Heart right ventricle (tissue), 16 donors: ENCODE measurements at regions not wholly inside any gene's neighbourhood (a gene's known extent, or its start where the extent isn't known, plus 50 kb on each side); places are given as distances from the start of the nearest gene placed in this dataset.

Source experiments
- ATAC-seq, 8 donors: fragments of 200-7000 bp; cut with Tn5 transposase; one replicate each; pipeline ENCODE4 v1.9.1; 2020; ENCODE audit warnings: mild to moderate bottlenecking in 8 of 8, moderate library complexity in 8 of 8, moderate number of reproducible peaks in 1 of 8
- DNase-seq, 2 donors: peaks; one replicate each; pipeline ENCODE4 v3.0.0-alpha.2; 2020
- H3K27ac ChIP-seq, 10 donors: fragments of 200-600 bp; sonication (generic) in 2 of 10; one replicate each; pipeline versions ENCODE4 v1.5.0 to v1.8.0; 2020 to 2022; ENCODE audit warnings: mild to moderate bottlenecking in 3 of 10
- H3K27me3 ChIP-seq, 7 donors: fragments of 200-600 bp; one replicate each; pipeline ENCODE4 v1.8.0; 2021 to 2022; ENCODE audit warnings: mild to moderate bottlenecking in 2 of 7
- H3K36me3 ChIP-seq, 9 donors: fragments of 200-600 bp; sonication (generic) in 1 of 9; one replicate each; pipeline versions ENCODE4 v1.5.0 to v1.8.0; 2020 to 2022; ENCODE audit warnings: mild to moderate bottlenecking in 2 of 9
- H3K4me1 ChIP-seq, 9 donors: fragments of 200-600 bp; sonication (generic) in 1 of 9; one replicate each; pipeline versions ENCODE4 v1.5.0 to v1.8.0; 2020 to 2022; ENCODE audit warnings: mild to moderate bottlenecking in 4 of 9
- H3K4me3 ChIP-seq, 10 donors: fragments of 200-600 bp; sonication (generic) in 2 of 10; one replicate each; pipeline versions ENCODE4 v1.5.0 to v1.8.0; 2020 to 2022; ENCODE audit warnings: mild to moderate bottlenecking in 7 of 10, moderate library complexity in 2 of 10
- H3K9me3 ChIP-seq, 11 donors: fragments of 200-600 bp in 10 of 11; sonication (generic) in 2 of 11; one replicate each; pipeline versions ENCODE4 v1.5.0 to v1.8.0; 2013 to 2022; ENCODE audit warnings: mild to moderate bottlenecking in 2 of 11, control low read depth in 1 of 11, moderate library complexity in 1 of 11
- WGBS, 2 donors: extraction: QIAGEN DNeasy Blood & Tissue Kit; methylation state at CpG; one replicate each; pipeline ENCODE4 v1.1.7; 2013; ENCODE audit warnings: inconsistent platforms in 1 of 2; 5-methylcytosine and 5-hydroxymethylcytosine counted together
- intact Hi-C, 10 donors: fragments of 100-400 bp; cut with DNase I; formaldehyde crosslinking; loops; one replicate each; pipeline versions ENCODE4 v1.11.1 to v1.14.2; 2022
- TF ChIP-seq, protein P1 (sequence below), 9 donors: fragments of 200-600 bp; sonication (generic) in 2 of 9; IDR thresholded peaks; one replicate each; pipeline versions ENCODE4 v1.5.0 to v1.8.0; 2021 to 2022; ENCODE audit warnings: antibody characterized with exemption in 9 of 9, mild to moderate bottlenecking in 5 of 9, moderate library complexity in 1 of 9
- donor health status: Arrhythmogenic right ventricular cardiomyopathy.
- donor health status: ischemic (EF 13 %, LVEDD 7.1; RV severe dilation, severe dysfunction).
- donor health status: healthy with polysubstance abuse.
- donor health status: DM: no; HTN: yes; CAD: no.
- donor health status: DM: no; HTN: no; CAD: no.
- donor health status: ischemic (EF 25% LVEDD 6.9; RV normal size, moderate dysfunction).
- donor health status: ischemic (EF 25% LVEDD 5.7; RV mildly dilated, moderate dysfunction).
- donor health status: healthy.
- donor health status: DM: yes; HTN: yes; CAD: no.
- donor health status: Ischemic cardiomyopathy.
- donor health status: ischemic (EF 35%, LVEDD 5.7; RV mildly dilated, moderate dysfunction).
- donor health status: nonischemic (EF 11% LVEDD 7.7; RV severe dilation, severe dysfunction).
- donor health status: DM: yes; HTN: yes; CAD: no.
- donor health status: PGD.
- donor health status: ischemic (EF 29% LVEDD 5.4; RV normal size, mild dysfunction).
- donor health status: nonischemic (EF 23%, LVEDD 6.1; RV moderate dilation, normal function).

DNA sequence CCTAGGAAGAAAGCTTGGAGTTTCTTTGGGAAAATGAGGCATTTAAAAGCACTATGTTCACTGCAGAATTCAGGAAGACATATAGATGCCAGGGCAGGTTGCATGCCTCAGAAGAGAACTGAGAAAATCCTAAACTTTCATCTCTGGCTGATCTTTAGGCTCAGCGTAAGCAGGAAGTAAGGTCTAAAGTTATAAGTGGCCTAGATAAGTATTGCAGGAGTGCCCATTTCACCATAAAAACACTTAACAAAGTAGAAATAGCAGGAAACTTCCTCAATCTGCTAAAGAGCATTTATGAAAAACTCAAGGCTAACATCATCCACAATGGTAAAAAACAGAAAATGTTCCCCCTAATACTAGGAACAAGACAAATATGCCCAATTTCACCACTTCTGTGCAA is 320.3 kb downstream of the BMP2 start:
- ATAC-seq: no peak
- H3K36me3 ChIP-seq: no peaks in the 10 kb centered on the region
- no peak overlapping the region for H3K4me3 ChIP-seq
- TF ChIP-seq, protein P1, sequence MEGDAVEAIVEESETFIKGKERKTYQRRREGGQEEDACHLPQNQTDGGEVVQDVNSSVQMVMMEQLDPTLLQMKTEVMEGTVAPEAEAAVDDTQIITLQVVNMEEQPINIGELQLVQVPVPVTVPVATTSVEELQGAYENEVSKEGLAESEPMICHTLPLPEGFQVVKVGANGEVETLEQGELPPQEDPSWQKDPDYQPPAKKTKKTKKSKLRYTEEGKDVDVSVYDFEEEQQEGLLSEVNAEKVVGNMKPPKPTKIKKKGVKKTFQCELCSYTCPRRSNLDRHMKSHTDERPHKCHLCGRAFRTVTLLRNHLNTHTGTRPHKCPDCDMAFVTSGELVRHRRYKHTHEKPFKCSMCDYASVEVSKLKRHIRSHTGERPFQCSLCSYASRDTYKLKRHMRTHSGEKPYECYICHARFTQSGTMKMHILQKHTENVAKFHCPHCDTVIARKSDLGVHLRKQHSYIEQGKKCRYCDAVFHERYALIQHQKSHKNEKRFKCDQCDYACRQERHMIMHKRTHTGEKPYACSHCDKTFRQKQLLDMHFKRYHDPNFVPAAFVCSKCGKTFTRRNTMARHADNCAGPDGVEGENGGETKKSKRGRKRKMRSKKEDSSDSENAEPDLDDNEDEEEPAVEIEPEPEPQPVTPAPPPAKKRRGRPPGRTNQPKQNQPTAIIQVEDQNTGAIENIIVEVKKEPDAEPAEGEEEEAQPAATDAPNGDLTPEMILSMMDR (IDR thresholded peaks at IDR 0.05): no peak
- H3K27me3 ChIP-seq: peaks cover 0 to 3% (median 0%) of the 10 kb centered on the region in 7 donors
- H3K4me1 ChIP-seq: no peaks in the 10 kb centered on the region
- H3K9me3 ChIP-seq: no peaks in the 10 kb centered on the region
- DNase-seq: no peak
- intact Hi-C loops: no loop called here
- H3K27ac ChIP-seq: no peak overlapping the region
- 70 to 79% methylated on average over 1 of the region's 1 CpG for whole genome bisulfite sequencing, 2 donors

DNA sequence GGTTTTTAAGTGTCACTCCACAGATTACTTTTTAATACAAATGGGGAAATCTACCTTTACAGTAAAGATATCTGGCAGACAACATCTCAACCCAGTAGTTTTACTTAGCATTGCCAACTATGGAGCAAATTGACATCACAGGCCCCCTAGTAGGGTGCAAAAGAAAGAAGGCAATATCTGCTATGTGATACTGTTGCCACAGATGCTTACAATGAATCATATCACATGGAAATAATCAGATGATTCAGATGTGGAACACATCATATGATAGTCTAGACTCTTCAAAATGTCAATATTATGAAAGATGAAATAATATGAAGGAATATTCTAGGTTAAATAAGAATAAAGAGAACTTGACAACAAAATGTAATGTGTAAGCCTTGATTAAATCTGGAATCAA is 322.5 kb downstream of the BMP2 start:
- H3K27me3 ChIP-seq: peaks cover 0 to 3% (median 0%) of the 10 kb centered on the region in 7 donors
- no peak overlapping the region for H3K27ac ChIP-seq
- DNase-seq (no peak), ATAC-seq (no peak)
- H3K36me3 ChIP-seq: no peaks in the 10 kb centered on the region
- no peaks in the 10 kb centered on the region for H3K9me3 ChIP-seq
- intact Hi-C loops: no loop called here
- H3K4me3 ChIP-seq: no peak overlapping the region
- H3K4me1 ChIP-seq: no peaks in the 10 kb centered on the region
- TF ChIP-seq, protein P1 (IDR thresholded peaks at IDR 0.05): no peak

DNA sequence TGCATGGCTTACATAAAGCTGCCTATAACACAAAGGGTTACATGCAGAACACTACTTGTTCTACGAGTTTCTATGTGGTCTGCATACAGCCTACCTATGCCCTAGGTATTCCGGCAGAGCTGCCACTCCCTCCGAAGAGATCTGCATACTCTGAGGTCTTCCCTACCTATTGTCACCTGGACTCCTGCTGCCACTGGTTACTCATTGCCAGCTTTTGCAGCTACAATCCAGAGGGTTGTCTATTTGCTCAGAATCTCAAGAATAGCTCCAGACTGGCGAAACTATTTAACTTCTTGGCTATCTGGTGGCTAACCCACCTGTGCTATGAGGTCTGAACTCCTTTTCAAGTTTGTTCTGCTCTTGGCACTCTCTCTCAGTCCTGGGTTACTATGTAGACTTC is 323.3 kb downstream of the BMP2 start:
- no peak for ATAC-seq
- Histone ChIP-seq H3K4me3 (no peak overlapping the region), H3K36me3 (no peaks in the 10 kb centered on the region), H3K4me1 (no peaks in the 10 kb centered on the region), H3K27me3 (peaks cover 0 to 3% (median 0%) of the 10 kb centered on the region in 7 donors), H3K9me3 (no peaks in the 10 kb centered on the region), H3K27ac (no peak overlapping the region)
- DNase-seq: no peak
- intact Hi-C loops: no loop called here
- WGBS, 2 donors: 67 to 74% methylated on average over 4 of the region's 4 CpGs
- TF ChIP-seq, protein P1 (IDR thresholded peaks at IDR 0.05): no peak

DNA sequence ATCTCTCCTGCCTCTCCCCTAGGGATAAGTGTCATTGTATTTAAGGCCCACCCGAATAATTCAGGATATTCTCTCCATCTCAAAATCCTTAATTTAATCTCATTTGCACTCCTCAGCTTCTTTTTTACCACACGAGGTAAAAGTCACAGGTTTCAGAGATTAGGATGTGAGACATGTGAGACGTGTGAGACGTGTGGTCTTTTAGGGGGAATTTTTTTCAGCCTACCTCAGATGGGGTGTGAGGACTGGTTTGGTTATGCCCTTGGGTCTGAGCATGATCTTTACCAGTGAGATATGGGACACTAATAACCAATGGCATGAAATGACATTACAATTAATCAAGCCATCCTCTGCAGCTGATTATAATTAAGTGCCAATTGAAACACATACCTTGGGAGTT is 324.2 kb downstream of the BMP2 start:
- intact Hi-C loops: no loop called here
- no peak for ATAC-seq
- DNase-seq: no peak
- TF ChIP-seq, protein P1 (IDR thresholded peaks at IDR 0.05): no peak
- Histone ChIP-seq H3K36me3 (no peaks in the 10 kb centered on the region), H3K27ac (no peak overlapping the region), H3K9me3 (no peaks in the 10 kb centered on the region), H3K4me3 (no peak overlapping the region), H3K4me1 (no peaks in the 10 kb centered on the region), H3K27me3 (peaks cover 0 to 3% (median 0%) of the 10 kb centered on the region in 7 donors)
- 61% methylated on average over 4 of the region's 4 CpGs for WGBS, 2 donors
